ENCODE measurements at regions not wholly inside any gene's neighbourhood (a gene's known extent, or its start where the extent isn't known, plus 50 kb on each side); places are given as distances from the start of the nearest gene placed in this dataset.

- intact Hi-C loops (cut with DNase I) = no loop called here
- no peaks in the 10 kb centered on the region for H3K9me3 ChIP-seq
- WGBS, 2 donors = 39 to 46% methylated on average over 4 of the region's 4 CpGs
- no peak for ATAC-seq
- TF ChIP-seq CTCF (IDR thresholded peaks at IDR 0.05) = no peak
- no peak overlapping the region for H3K4me3 ChIP-seq
- H3K36me3 ChIP-seq = no peaks in the 10 kb centered on the region
- H3K4me1 ChIP-seq = no peaks in the 10 kb centered on the region
- H3K27ac ChIP-seq = no peak overlapping the region
- DNase-seq = no peak
- FAIRE-seq = no peak
- no peaks in the 10 kb centered on the region for H3K27me3 ChIP-seq
Measured at GRCh38 chr21:33174756-33175155, 55.0 kb upstream of the IFNAR2 start.

Data from pancreas (tissue), 10 donors.